ENCODE measurements at regions not wholly inside any gene's neighbourhood (a gene's known extent, or its start where the extent isn't known, plus 50 kb on each side); places are given as distances from the start of the nearest gene placed in this dataset.

- in situ Hi-C loops (cut with HindIII; ENCODE audit: low sequenced_read_pairs): loop anchor here (5.0 kb wide), 1 partner anchor 753 kb away; no protein-coding TSS in a partner anchor
Measured at GRCh38 chr11:11789735-11790369, 51.9 kb upstream of the USP47 start.

GRCh38 chr11:11788063-11788710 lies 53.6 kb upstream of the USP47 start:
- in situ Hi-C loops (cut with HindIII; ENCODE audit: low sequenced_read_pairs): no loop called here

GRCh38 chr11:11787305-11788062 lies 54.3 kb upstream of the USP47 start:
- in situ Hi-C loops (cut with HindIII; ENCODE audit: low sequenced_read_pairs): no loop called here

GRCh38 chr11:11786771-11787170 lies 55.0 kb upstream of the USP47 start:
- in situ Hi-C loops (cut with HindIII; ENCODE audit: low sequenced_read_pairs): no loop called here

- in situ Hi-C loops (cut with HindIII; ENCODE audit: low sequenced_read_pairs): no loop called here
Measured at GRCh38 chr11:11786234-11786633, 55.5 kb upstream of the USP47 start.

- in situ Hi-C loops (cut with HindIII; ENCODE audit: low sequenced_read_pairs): no loop called here
Measured at GRCh38 chr11:11782532-11783110, 59.2 kb upstream of the USP47 start.

GRCh38 chr11:11780858-11781257 lies 60.9 kb upstream of the USP47 start:
- in situ Hi-C loops (cut with HindIII; ENCODE audit: low sequenced_read_pairs): no loop called here

GRCh38 chr11:11779975-11780374 lies 61.8 kb upstream of the USP47 start:
- in situ Hi-C loops (cut with HindIII; ENCODE audit: low sequenced_read_pairs): no loop called here

- in situ Hi-C loops (cut with HindIII; ENCODE audit: low sequenced_read_pairs): no loop called here
Measured at GRCh38 chr11:11777897-11778296, 63.9 kb upstream of the USP47 start.

GRCh38 chr11:11776714-11777113 lies 65.1 kb upstream of the USP47 start:
- in situ Hi-C loops (cut with HindIII; ENCODE audit: low sequenced_read_pairs): no loop called here

- in situ Hi-C loops (cut with HindIII; ENCODE audit: low sequenced_read_pairs): no loop called here
Measured at GRCh38 chr11:11774928-11775327, 66.8 kb upstream of the USP47 start.

GRCh38 chr11:11772865-11773515 lies 68.8 kb upstream of the USP47 start:
- in situ Hi-C loops (cut with HindIII; ENCODE audit: low sequenced_read_pairs): no loop called here

- in situ Hi-C loops (cut with HindIII; ENCODE audit: low sequenced_read_pairs): no loop called here
Measured at GRCh38 chr11:11770921-11771486, 70.8 kb upstream of the USP47 start.

- in situ Hi-C loops (cut with HindIII; ENCODE audit: low sequenced_read_pairs): no loop called here
Measured at GRCh38 chr11:11770296-11770695, 71.5 kb upstream of the USP47 start.

GRCh38 chr11:11769782-11770181 lies 72.0 kb upstream of the USP47 start:
- in situ Hi-C loops (cut with HindIII; ENCODE audit: low sequenced_read_pairs): no loop called here

GRCh38 chr11:11769362-11769761 lies 72.4 kb upstream of the USP47 start:
- in situ Hi-C loops (cut with HindIII; ENCODE audit: low sequenced_read_pairs): no loop called here

GRCh38 chr11:11764423-11764803 lies 77.4 kb upstream of the USP47 start:
- in situ Hi-C loops (cut with HindIII; ENCODE audit: low sequenced_read_pairs): no loop called here

GRCh38 chr11:11763796-11764422 lies 77.9 kb upstream of the USP47 start:
- in situ Hi-C loops (cut with HindIII; ENCODE audit: low sequenced_read_pairs): no loop called here

GRCh38 chr11:11760838-11761237 lies 80.9 kb upstream of the USP47 start:
- in situ Hi-C loops (cut with HindIII; ENCODE audit: low sequenced_read_pairs): no loop called here

- in situ Hi-C loops (cut with HindIII; ENCODE audit: low sequenced_read_pairs): no loop called here
Measured at GRCh38 chr11:11758603-11759196, 83.1 kb upstream of the USP47 start.
